A549 (cell line): ENCODE measurements at regions not wholly inside any gene's neighbourhood (a gene's known extent, or its start where the extent isn't known, plus 50 kb on each side); places are given as distances from the start of the nearest gene placed in this dataset.
"Not testable (repeated sequence)": the region's sequence is repeated elsewhere in the genome, so short reads cannot be mapped to it uniquely, and the experiment has no call there.

Experiments used
- ATAC-seq, 2 experiments: fragments of 200-7000 bp in 1 of 2; fragments of >200 bp in 1 of 2; cut with Nextera tagmentation in 1 of 2; cut with Tn5 transposase in 1 of 2; 3 replicates each; pipeline versions ENCODE4 v1.8.0 to v1.9.1; 2018 to 2020; ENCODE audit warnings: mild to moderate bottlenecking in 1 of 2, moderate library complexity in 1 of 2
- CTCF ChIA-PET: fragments of 300-600 bp; sonication (Branson Sonifier 250); formaldehyde crosslinking; extraction: SDS; loops from one replicate; lab custom pipeline; 2021; ENCODE audit warnings: antibody characterized with exemption, inconsistent platforms; lab: Yijun Ruan, JAX
- POLR2A ChIA-PET: fragments of 350-600 bp; formaldehyde crosslinking; extraction: SDS; loops from one replicate; lab custom pipeline; 2021; ENCODE audit warnings: antibody characterized with exemption, inconsistent platforms; lab: Yijun Ruan, JAX
- DNase-seq, 2 experiments: peaks; one replicate each; pipeline versions ENCODE4 v3.0.0 to v3.0.0-alpha.2; 2011 to 2016; ENCODE audit warnings: low read depth in 1 of 2, low spot score in 1 of 2
- FAIRE-seq: peaks from 2 replicates; lab custom pipeline; 2011; peaks lifted over from hg19 to GRCh38; lab: Jason Lieb, UNC
- H3K27ac ChIP-seq, 2 experiments: fragments of >200 bp; sonication (Bioruptor Twin); formaldehyde crosslinking; 3 replicates each; pipeline ENCODE4 v1.5.1; 2016 to 2017
- H3K4me1 ChIP-seq: fragments of >200 bp; sonication (Bioruptor Twin); formaldehyde crosslinking; 3 replicates; pipeline ENCODE4 v1.6.1; 2016
- H3K4me2 ChIP-seq: fragments of >200 bp; sonication (Bioruptor Twin); formaldehyde crosslinking; 3 replicates; pipeline ENCODE4 v1.6.1; 2016
- H3K4me3 ChIP-seq: fragments of >200 bp; sonication (Bioruptor Twin); formaldehyde crosslinking; 3 replicates; pipeline ENCODE4 v1.5.1; 2016
- H3K9me3 ChIP-seq: fragments of >200 bp; sonication (Bioruptor Twin); formaldehyde crosslinking; 3 replicates; pipeline ENCODE4 v1.6.1; 2016
- CBX2 ChIP-seq: fragments of 200-600 bp; sonication (generic); IDR thresholded peaks from 2 replicates; pipeline ENCODE4 v1.6.1; 2016; ENCODE audit warnings: low read depth, mild to moderate bottlenecking, borderline replicate concordance
- GATA3 ChIP-seq: IDR thresholded peaks from 2 replicates; pipeline ENCODE4 v1.6.1; 2012; ENCODE audit warnings: borderline replicate concordance
- HOXB13 ChIP-seq: fragments of 250-450 bp; sonication (Bioruptor Pico); IDR thresholded peaks from 2 replicates; pipeline ENCODE4 v1.5.0; 2020; ENCODE audit warnings: low read depth, mild to moderate bottlenecking, moderate library complexity
- HOXB5 ChIP-seq: fragments of 250-450 bp; sonication (Bioruptor Pico); IDR thresholded peaks from 2 replicates; pipeline ENCODE4 v1.5.0; 2020; ENCODE audit warnings: mild to moderate bottlenecking, moderate library complexity
- MYC ChIP-seq: IDR thresholded peaks from 2 replicates; pipeline ENCODE4 v1.6.1; 2012; ENCODE audit warnings: mild to moderate bottlenecking, inconsistent platforms, low read length, improper control_type of control experiment, borderline replicate concordance
- NFE2L2 ChIP-seq: fragments of 150-350 bp; conservative IDR thresholded peaks from 2 replicates; pipeline ENCODE4 v1.6.1; 2014; ENCODE audit warnings: low read length
- NPAS2 ChIP-seq: fragments of 250-450 bp; sonication (Bioruptor Pico); IDR thresholded peaks from 2 replicates; pipeline ENCODE4 v1.8.0; 2022; ENCODE audit warnings: mild to moderate bottlenecking, moderate library complexity, borderline replicate concordance
- NR3C1 ChIP-seq: fragments of >200 bp; sonication (Bioruptor Twin); formaldehyde crosslinking; IDR thresholded peaks from 3 replicates; pipeline ENCODE4 v1.6.1; 2017
- POLR2AphosphoS2 ChIP-seq: conservative IDR thresholded peaks from 2 replicates; pipeline ENCODE4 v1.6.1; 2012; ENCODE audit warnings: low read length, improper control_type of control experiment, inconsistent platforms
- RCOR1 ChIP-seq: fragments of 150-350 bp; IDR thresholded peaks from 2 replicates; pipeline ENCODE4 v1.6.1; 2014; ENCODE audit warnings: antibody characterized with exemption, low read length, low read depth
- RFX5 ChIP-seq: fragments of 450-650 bp; IDR thresholded peaks from 2 replicates; pipeline ENCODE4 v1.7.1; 2014; ENCODE audit warnings: antibody characterized with exemption, mild to moderate bottlenecking, moderate library complexity
- TFCP2L1 ChIP-seq: fragments of 250-450 bp; sonication (Bioruptor Pico); IDR thresholded peaks from 2 replicates; pipeline ENCODE4 v1.5.0; 2021; ENCODE audit warnings: mild to moderate bottlenecking
- WGBS: methylation state at CpG from one replicate; pipeline ENCODE4 v1.1.6; 2017; ENCODE audit errors: missing lambda C conversion rate; 5-methylcytosine and 5-hydroxymethylcytosine counted together
- TF ChIP-seq, protein P1 (sequence below): fragments of 200-600 bp; sonication (generic); IDR thresholded peaks from 2 replicates; pipeline ENCODE4 v1.6.1; 2016; ENCODE audit warnings: antibody characterized with exemption, mild to moderate bottlenecking, moderate library complexity

- CTCF ChIA-PET: interaction anchor here (1.0 kb wide), 1 partner anchor 129 kb away, joined by 4 read pairs; no protein-coding TSS in a partner anchor
- no peak for TF ChIP-seq NFE2L2
- no peak for TF ChIP-seq MYC
- no peak for TF ChIP-seq NR3C1
- TF ChIP-seq CBX2: no peak
- FAIRE-seq (no peak), ATAC-seq (no peak), DNase-seq (no peak)
- no peak overlapping the region for H3K4me3 ChIP-seq
- no peak overlapping the region for H3K4me2 ChIP-seq
- no peaks in the 10 kb centered on the region for H3K9me3 ChIP-seq
- 0 out of 3 replicates have a peak, but pooled peaks cover 5% of the 10 kb centered on the region for H3K4me1 ChIP-seq
- 59% methylated on average over 8 of the region's 8 CpGs for WGBS
- H3K27ac ChIP-seq: no peak overlapping the region
- POLR2A ChIA-PET: no interaction called here
Observed at GRCh38 chr2:109674894-109675534, 60.9 kb downstream of the SOWAHC start.

DNA sequence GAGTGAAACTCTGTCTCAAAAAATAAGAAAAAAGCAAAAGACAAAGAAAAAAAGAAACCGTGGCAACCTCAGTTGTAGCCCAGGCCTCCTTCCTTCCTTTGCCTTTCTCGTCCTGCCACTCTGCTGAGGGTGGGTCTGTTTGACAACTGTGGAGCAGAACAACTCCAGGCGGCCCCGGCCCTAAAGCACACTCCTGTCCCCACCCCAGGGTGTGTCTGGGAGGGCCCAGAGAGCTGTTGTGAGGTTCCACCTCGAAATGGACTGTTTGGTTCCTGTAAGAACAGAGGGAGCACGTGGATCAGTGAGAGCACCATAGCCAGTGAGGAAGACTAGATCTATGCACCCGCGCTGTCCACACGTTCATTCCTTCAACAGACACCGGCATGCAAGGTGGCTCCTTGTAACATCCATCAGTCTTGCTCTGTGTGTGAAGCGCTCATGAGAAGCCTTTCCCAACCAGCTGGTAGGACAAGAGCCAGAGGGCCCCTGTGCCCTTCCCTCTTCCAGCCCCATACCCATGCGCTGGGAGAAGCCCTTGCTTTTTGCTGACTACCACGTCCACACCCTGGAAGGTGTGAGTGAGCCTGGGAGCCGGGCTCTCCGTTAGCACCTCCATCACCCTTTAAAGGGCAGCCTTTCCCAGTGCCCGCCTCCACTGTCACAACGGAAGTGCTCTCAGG, 61.6 kb downstream of the SOWAHC start:
- Histone ChIP-seq H3K4me1 (peaks cover 11% of the 10 kb centered on the region), H3K27ac (no peak overlapping the region), H3K9me3 (no peaks in the 10 kb centered on the region), H3K4me3 (no peak overlapping the region), H3K4me2 (no peak overlapping the region)
- FAIRE-seq: no peak
- no peak; a peak in 3 of 6 replicates for ATAC-seq
- TF ChIP-seq POLR2AphosphoS2: no peak
- TF ChIP-seq NPAS2: no peak
- TF ChIP-seq HOXB13 (CRISPR knock-in tag): no peak
- no peak for TF ChIP-seq HOXB5
- TF ChIP-seq GATA3: no peak
- TF ChIP-seq RCOR1: no peak
- TF ChIP-seq, protein P1, sequence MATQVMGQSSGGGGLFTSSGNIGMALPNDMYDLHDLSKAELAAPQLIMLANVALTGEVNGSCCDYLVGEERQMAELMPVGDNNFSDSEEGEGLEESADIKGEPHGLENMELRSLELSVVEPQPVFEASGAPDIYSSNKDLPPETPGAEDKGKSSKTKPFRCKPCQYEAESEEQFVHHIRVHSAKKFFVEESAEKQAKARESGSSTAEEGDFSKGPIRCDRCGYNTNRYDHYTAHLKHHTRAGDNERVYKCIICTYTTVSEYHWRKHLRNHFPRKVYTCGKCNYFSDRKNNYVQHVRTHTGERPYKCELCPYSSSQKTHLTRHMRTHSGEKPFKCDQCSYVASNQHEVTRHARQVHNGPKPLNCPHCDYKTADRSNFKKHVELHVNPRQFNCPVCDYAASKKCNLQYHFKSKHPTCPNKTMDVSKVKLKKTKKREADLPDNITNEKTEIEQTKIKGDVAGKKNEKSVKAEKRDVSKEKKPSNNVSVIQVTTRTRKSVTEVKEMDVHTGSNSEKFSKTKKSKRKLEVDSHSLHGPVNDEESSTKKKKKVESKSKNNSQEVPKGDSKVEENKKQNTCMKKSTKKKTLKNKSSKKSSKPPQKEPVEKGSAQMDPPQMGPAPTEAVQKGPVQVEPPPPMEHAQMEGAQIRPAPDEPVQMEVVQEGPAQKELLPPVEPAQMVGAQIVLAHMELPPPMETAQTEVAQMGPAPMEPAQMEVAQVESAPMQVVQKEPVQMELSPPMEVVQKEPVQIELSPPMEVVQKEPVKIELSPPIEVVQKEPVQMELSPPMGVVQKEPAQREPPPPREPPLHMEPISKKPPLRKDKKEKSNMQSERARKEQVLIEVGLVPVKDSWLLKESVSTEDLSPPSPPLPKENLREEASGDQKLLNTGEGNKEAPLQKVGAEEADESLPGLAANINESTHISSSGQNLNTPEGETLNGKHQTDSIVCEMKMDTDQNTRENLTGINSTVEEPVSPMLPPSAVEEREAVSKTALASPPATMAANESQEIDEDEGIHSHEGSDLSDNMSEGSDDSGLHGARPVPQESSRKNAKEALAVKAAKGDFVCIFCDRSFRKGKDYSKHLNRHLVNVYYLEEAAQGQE: no peak
- no peak for TF ChIP-seq TFCP2L1 (CRISPR knock-in tag)
- no peak for TF ChIP-seq MYC
- DNase-seq: no peak
- POLR2A ChIA-PET: no interaction called here
- CTCF ChIA-PET: interaction anchor here (0.6 kb wide), 1 partner anchor 272 kb away, joined by 3 read pairs; no protein-coding TSS in a partner anchor
- WGBS: 78% methylated on average over 16 of the region's 17 CpGs

DNA sequence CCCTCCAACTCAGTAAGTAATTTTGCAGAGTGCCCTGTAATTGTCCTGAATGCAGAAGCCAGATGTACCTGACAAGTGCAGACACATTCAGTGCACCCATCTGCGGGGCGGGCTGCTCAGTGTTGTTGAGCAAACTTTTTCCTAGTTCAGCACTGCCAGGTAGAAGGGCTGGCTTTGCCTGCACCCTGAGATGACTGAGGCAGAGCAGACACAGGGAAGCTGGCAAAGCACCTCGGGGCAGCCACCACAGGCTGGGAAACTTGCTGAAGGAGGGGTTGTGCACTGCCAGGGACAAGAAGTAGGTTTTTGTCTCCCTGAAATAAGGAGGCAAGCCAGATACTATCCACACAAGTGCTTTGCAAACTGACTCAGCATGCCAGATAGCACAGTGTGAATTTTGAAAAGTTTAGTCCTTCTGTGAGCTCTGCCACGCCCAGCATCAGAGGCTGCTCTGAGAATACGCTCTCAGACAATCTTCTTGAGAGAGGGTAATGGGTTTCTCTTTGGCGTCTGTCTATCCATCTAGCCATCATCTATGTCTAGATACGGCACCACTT, 62.3 kb downstream of the SOWAHC start:
- TF ChIP-seq RFX5: no peak
- DNase-seq (no peak), ATAC-seq (no peak; a peak in 2 of 6 replicates), FAIRE-seq (no peak)
- ChIA-PET POLR2A (no interaction called here), CTCF (interaction anchor here (0.8 kb wide), 1 partner anchor 58 kb away, joined by 3 read pairs; no protein-coding TSS in a partner anchor)
- Histone ChIP-seq H3K9me3 (no peaks in the 10 kb centered on the region), H3K4me1 (peaks cover 17% of the 10 kb centered on the region), H3K4me2 (no peak overlapping the region), H3K4me3 (no peak overlapping the region), H3K27ac (no peak overlapping the region)
- 86% methylated on average over 6 of the region's 7 CpGs for WGBS

- H3K27ac ChIP-seq, DNase-seq, FAIRE-seq, H3K9me3 ChIP-seq, H3K4me3 ChIP-seq, H3K4me2 ChIP-seq, ATAC-seq, POLR2A ChIA-PET: not testable (repeated sequence)
- 59% methylated on average over 7 of the region's 7 CpGs for WGBS
- peaks cover 17% of the 10 kb centered on the region for H3K4me1 ChIP-seq
- CTCF ChIA-PET: interaction anchor here (0.8 to 1.2 kb wide), 2 partner anchors 10 to 57 kb away, joined by 3 read pairs; no protein-coding TSS in a partner anchor
Observed at GRCh38 chr2:109677121-109677731, 63.1 kb downstream of the SOWAHC start.
